HEK293 (cell line): ENCODE measurements at regions not wholly inside any gene's neighbourhood (a gene's known extent, or its start where the extent isn't known, plus 50 kb on each side); places are given as distances from the start of the nearest gene placed in this dataset.

Experiments used
- CTCF ChIA-PET: fragments of 350-600 bp; formaldehyde crosslinking; extraction: SDS; loops from one replicate; lab custom pipeline; 2021; ENCODE audit warnings: antibody characterized with exemption; lab: Yijun Ruan, JAX
- POLR2A ChIA-PET: fragments of 300-600 bp; formaldehyde crosslinking; extraction: SDS; loops from one replicate; lab custom pipeline; 2020; ENCODE audit warnings: antibody characterized with exemption, inconsistent platforms; lab: Yijun Ruan, JAX
- H3K27ac ChIP-seq: fragments of 200-500 bp; sonication (Bioruptor generic); 2 replicates; pipeline ENCODE4 v1.5.1; 2014; ENCODE audit warnings: low read depth, low read length, control low read depth, inconsistent platforms; ENCODE audit errors: extremely low read depth
- H3K36me3 ChIP-seq, 2 experiments: fragments of 200-500 bp in 1 of 2; sonication (Bioruptor generic) in 1 of 2; 1 replicate in 1 of 2; 2 replicates in 1 of 2; pipeline ENCODE4 v1.5.1; 2014 to 2017; ENCODE audit warnings: inconsistent platforms in 2 of 2, low read length in 2 of 2; ENCODE audit not compliant: control insufficient read depth in 2 of 2, insufficient read depth in 1 of 2
- H3K4me1 ChIP-seq: fragments of 200-500 bp; sonication (Bioruptor generic); 2 replicates; pipeline ENCODE4 v1.5.1; 2014; ENCODE audit warnings: mild to moderate bottlenecking, low read length, inconsistent platforms; ENCODE audit not compliant: control insufficient read depth, insufficient read depth
- H3K4me3 ChIP-seq: 2 replicates; pipeline ENCODE4 v1.5.1; 2011; ENCODE audit warnings: low read depth, mild to moderate bottlenecking, control low read depth, low read length, moderate library complexity
- H3K9me3 ChIP-seq: fragments of 200-500 bp; sonication (Bioruptor generic); 2 replicates; pipeline ENCODE4 v1.5.1; 2014; ENCODE audit warnings: low read depth, low read length, inconsistent platforms; ENCODE audit not compliant: control insufficient read depth, insufficient read depth
- AEBP2 ChIP-seq: fragments of 450-650 bp; formaldehyde crosslinking; IDR thresholded peaks from 2 replicates; pipeline ENCODE4 v1.5.1; 2016; ENCODE audit warnings: missing biosample characterization, missing genetic modification characterization, borderline replicate concordance
- GLIS1 ChIP-seq: fragments of 450-650 bp; formaldehyde crosslinking; IDR thresholded peaks from 2 replicates; pipeline ENCODE4 v1.5.1; 2016; ENCODE audit warnings: missing biosample characterization, missing genetic modification characterization
- GLIS2 ChIP-seq: fragments of 450-650 bp; formaldehyde crosslinking; IDR thresholded peaks from 2 replicates; pipeline ENCODE4 v1.5.1; 2016; ENCODE audit warnings: missing biosample characterization, missing genetic modification characterization
- IKZF3 ChIP-seq: fragments of 450-650 bp; IDR thresholded peaks from 2 replicates; pipeline ENCODE4 v1.5.0; 2018; ENCODE audit warnings: missing biosample characterization, mild to moderate bottlenecking, missing genetic modification characterization, moderate library complexity
- KLF10 ChIP-seq: fragments of 450-650 bp; IDR thresholded peaks from 2 replicates; pipeline ENCODE4 v1.5.1; 2018; ENCODE audit warnings: missing biosample characterization, mild to moderate bottlenecking, missing genetic modification characterization
- OSR2 ChIP-seq: fragments of 450-650 bp; formaldehyde crosslinking; IDR thresholded peaks from 2 replicates; pipeline ENCODE4 v1.5.1; 2016; ENCODE audit warnings: missing biosample characterization, missing genetic modification characterization
- REST ChIP-seq: fragments of 450-650 bp; formaldehyde crosslinking; IDR thresholded peaks from 2 replicates; pipeline ENCODE4 v1.5.1; 2016; ENCODE audit warnings: missing biosample characterization, missing genetic modification characterization
- ZFP41 ChIP-seq: fragments of 450-650 bp; formaldehyde crosslinking; IDR thresholded peaks from 2 replicates; pipeline ENCODE4 v1.5.1; 2016; ENCODE audit warnings: missing biosample characterization, missing genetic modification characterization, borderline replicate concordance
- ZNF133 ChIP-seq: fragments of 450-650 bp; formaldehyde crosslinking; IDR thresholded peaks from 2 replicates; pipeline ENCODE4 v1.5.1; 2016; ENCODE audit warnings: missing biosample characterization, missing genetic modification characterization
- ZNF157 ChIP-seq: fragments of 450-650 bp; formaldehyde crosslinking; IDR thresholded peaks from 2 replicates; pipeline ENCODE4 v1.5.1; 2016; ENCODE audit warnings: missing biosample characterization, missing genetic modification characterization
- ZNF184 ChIP-seq: fragments of 450-650 bp; IDR thresholded peaks from 2 replicates; pipeline ENCODE4 v1.5.1; 2018; ENCODE audit warnings: missing biosample characterization, mild to moderate bottlenecking, missing genetic modification characterization
- ZNF324 ChIP-seq: fragments of 450-650 bp; formaldehyde crosslinking; IDR thresholded peaks from 2 replicates; pipeline ENCODE4 v1.5.1; 2016; ENCODE audit warnings: missing biosample characterization, missing genetic modification characterization
- ZNF548 ChIP-seq: fragments of 450-650 bp; formaldehyde crosslinking; IDR thresholded peaks from 2 replicates; pipeline ENCODE4 v1.5.1; 2016; ENCODE audit warnings: missing biosample characterization, missing genetic modification characterization
- ZNF610 ChIP-seq: fragments of 450-650 bp; formaldehyde crosslinking; IDR thresholded peaks from 2 replicates; pipeline ENCODE4 v1.5.1; 2016; ENCODE audit warnings: missing biosample characterization, missing genetic modification characterization, borderline replicate concordance
- ZNF629 ChIP-seq: fragments of 450-650 bp; formaldehyde crosslinking; IDR thresholded peaks from 2 replicates; pipeline ENCODE4 v1.5.1; 2017; ENCODE audit warnings: missing biosample characterization, missing genetic modification characterization
- ZXDB ChIP-seq: fragments of 450-650 bp; formaldehyde crosslinking; IDR thresholded peaks from 2 replicates; pipeline ENCODE4 v1.5.1; 2016; ENCODE audit warnings: missing biosample characterization, missing genetic modification characterization

- POLR2A ChIA-PET: no interaction called here
- H3K9me3 ChIP-seq: no peaks in the 10 kb centered on the region
- TF ChIP-seq OSR2 (tag by site-specific recombination) (no peak), ZNF629 (tag by site-specific recombination) (no peak), ZNF610 (no peak), GLIS2 (peak; percentile 23; the same call in 1 of the 2 replicates), AEBP2 (tag by site-specific recombination) (no peak), ZXDB (no peak)
- TF ChIP-seq, all 188 proteins: peak for 1
- Histone ChIP-seq H3K4me3 (no peak overlapping the region), H3K4me1 (no peaks in the 10 kb centered on the region), H3K27ac (no peak overlapping the region), H3K36me3 (no peaks in the 10 kb centered on the region)
- CTCF ChIA-PET: interaction anchor here (0.6 kb wide), 2 partner anchors 11 to 120 kb away, joined by 3 read pairs; no protein-coding TSS in a partner anchor
Measured at GRCh38 chr9:136611606-136612005, 51.1 kb upstream of the EGFL7 start.

- POLR2A ChIA-PET: no interaction called here
- H3K36me3 ChIP-seq: no peaks in the 10 kb centered on the region
- TF ChIP-seq GLIS2: peak; percentile 40; the same call in 1 of the 2 replicates
- no peak for TF ChIP-seq ZNF133 (tag by site-specific recombination)
- TF ChIP-seq GLIS1: peak; percentile 92
Measured at GRCh38 chr9:136611119-136611518, 51.6 kb upstream of the EGFL7 start.

DNA sequence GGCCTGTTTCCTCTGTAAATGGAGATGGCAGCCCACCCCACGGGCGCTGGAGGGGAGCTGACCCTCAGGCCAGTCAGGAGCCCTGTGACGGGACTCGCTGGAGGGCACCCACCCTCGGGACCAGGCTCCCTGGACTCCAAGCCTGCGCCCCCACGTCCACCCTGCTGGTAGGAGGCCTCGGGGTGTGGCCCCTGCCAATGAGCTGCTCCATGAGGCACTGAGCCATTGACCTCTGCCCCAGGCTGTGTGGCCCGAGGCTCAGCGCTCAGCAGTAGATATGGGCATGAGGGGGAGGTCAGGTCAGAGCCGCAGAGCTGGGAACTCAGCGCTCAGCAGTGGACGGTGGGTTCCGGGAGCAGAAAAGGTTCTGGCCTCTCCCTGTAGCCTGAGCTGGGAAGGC, 52.3 kb upstream of the EGFL7 start:
- no peaks in the 10 kb centered on the region for H3K4me1 ChIP-seq
- H3K36me3 ChIP-seq: no peaks in the 10 kb centered on the region
- H3K9me3 ChIP-seq: no peaks in the 10 kb centered on the region
- POLR2A ChIA-PET: no interaction called here
- CTCF ChIA-PET: no interaction called here
- H3K4me3 ChIP-seq: no peak overlapping the region
- no peak overlapping the region for H3K27ac ChIP-seq
- TF ChIP-seq ZNF548 (no peak), ZNF184 (no peak), ZXDB (no peak), ZNF157 (no peak), KLF10 (tag by site-specific recombination) (no peak), ZNF324 (tag by site-specific recombination) (no peak), GLIS2 (0 out of 2 replicates have a peak, but pooled peaks have one; percentile 0), ZFP41 (tag by site-specific recombination) (no peak), IKZF3 (tag by site-specific recombination) (no peak), GLIS1 (peak; percentile 66), REST (tag by site-specific recombination) (no peak)
- TF ChIP-seq, all 188 proteins: peak for 2

More at GRCh38 chr9:136611119-136611518, 51.6 kb upstream of the EGFL7 start:
- Histone ChIP-seq H3K27ac (no peak overlapping the region), H3K4me1 (no peaks in the 10 kb centered on the region), H3K4me3 (no peak overlapping the region), H3K9me3 (no peaks in the 10 kb centered on the region)
- CTCF ChIA-PET: interaction anchor here (0.6 kb wide), 1 partner anchor 119 kb away, joined by 3 read pairs; no protein-coding TSS in a partner anchor
